GM19328 (cell line): ENCODE measurements at regions not wholly inside any gene's neighbourhood (a gene's known extent, or its start where the extent isn't known, plus 50 kb on each side); places are given as distances from the start of the nearest gene placed in this dataset.

Experiments used
- ATAC-seq: cut with Tn5 transposase; IDR thresholded peaks from one replicate; pipeline ENCODE4 v1.9.1; 2021; ENCODE audit warnings: mild to moderate bottlenecking, moderate library complexity; ENCODE audit not compliant: unreplicated experiment

GRCh38 chr2:147657086-147658000 is 187.5 kb upstream of the ACVR2A start:
- no peak for ATAC-seq

DNA sequence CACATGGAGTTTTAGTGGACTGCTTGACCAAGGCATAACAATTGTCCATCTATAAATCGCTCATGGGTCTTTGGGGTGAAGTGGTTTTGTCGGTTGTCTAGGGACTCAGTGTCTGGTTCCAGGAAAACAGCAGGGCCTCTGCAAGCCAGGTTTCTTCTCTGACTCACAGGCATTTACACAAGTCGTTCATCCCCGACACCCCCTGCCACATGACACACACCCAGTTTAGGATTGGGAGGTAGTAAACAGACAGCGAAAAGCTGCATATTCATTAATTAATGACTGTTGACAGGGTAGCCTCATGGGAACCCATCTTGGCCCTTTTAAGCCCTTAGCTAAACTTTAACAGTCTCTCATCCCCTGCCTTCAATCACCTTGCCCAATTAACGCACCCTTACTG is 194.8 kb upstream of the ACVR2A start:
- ATAC-seq, result no peak

- no peak for ATAC-seq
These were observed 195.5 kb upstream of the ACVR2A start for GRCh38 chr2:147649286-147649685.

DNA sequence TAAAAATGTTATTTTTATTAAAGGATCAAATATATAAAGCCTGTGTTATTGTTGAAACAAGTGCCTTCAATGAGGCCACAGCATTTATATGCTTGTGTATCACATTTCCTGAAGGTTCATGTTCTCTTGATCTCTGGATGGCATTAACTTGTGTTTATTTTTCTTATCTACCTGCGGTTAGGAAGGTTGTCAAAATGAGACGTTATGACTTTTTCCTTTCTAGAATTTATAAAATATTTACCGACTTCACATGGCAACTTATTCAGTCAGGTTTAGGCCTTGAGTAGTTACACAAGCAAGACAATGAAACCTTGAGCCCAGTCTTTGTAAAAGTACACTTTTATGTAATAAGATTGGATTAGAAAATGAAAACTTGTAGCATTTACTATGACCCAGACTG is 196.4 kb upstream of the ACVR2A start:
- no peak for ATAC-seq

DNA sequence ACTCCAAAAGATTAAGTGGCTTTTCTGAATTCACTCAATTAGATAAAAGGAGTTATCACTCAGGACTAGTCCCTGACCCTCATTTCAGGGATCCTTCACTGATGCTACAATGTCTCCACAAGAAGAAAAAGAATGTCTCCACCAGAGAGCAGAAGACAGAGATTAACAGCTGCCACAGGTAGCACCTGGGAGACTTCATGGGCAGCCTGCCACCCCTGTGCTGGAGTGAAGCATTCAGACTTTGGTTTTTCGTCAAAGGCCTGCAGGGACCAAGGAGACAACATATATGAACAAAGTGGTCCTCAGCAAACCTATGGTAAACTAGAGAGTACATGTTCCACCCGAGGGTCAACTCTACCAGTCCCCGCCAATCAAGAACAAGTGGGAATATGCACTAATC is 197.0 kb upstream of the ACVR2A start:
- ATAC-seq, result no peak

DNA sequence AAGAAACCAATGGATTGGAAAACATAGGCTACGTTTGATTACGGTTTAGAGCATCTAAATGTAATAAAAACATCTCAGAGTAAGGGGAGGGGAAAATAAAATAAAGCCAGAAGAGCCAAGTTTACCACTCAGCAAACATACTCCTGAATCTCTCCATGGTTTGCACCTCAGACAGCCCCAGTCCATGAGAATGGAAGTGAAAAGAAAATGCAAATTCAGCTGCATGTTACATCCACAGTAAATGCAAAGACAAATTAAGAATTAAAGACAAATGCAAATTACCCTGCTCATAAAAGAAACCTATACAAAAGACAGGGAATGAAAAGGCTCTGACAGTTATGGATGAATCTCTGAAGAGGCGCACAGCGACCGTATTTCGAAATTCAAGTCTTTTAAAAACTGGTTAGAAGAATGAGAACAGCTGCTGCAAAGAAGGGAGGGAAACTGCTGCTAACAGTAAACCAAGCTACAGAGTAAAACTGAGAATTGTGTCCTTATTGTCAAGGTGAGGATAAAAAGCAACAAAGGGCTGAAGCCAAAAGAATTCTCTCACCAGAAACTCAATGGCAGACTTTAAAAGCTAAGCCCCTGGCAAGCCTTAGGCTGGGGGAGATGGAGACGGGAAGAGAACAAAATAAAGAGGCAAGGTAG is 197.9 kb upstream of the ACVR2A start:
- no peak for ATAC-seq

GRCh38 chr2:147644491-147644890 is 200.3 kb upstream of the ACVR2A start:
- no peak for ATAC-seq

DNA sequence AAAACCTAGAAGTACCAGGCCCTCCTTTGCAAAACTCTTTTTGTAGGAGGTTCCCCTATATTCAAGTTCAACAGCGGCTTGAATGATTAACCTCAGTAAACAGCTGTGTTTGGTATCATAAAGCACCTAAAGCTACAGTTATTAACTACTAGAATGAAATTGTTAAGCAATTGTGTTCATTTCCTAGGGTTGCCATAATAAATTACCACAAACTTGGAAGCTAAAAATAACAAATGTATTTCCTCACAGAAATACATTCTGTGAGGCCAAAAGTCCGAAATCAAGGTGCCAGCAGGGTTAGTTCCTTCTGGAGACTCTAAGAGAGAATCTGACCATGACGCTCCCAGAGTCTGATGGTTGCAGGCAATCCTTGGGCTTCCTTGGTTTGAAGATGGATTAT is 202.1 kb upstream of the ACVR2A start:
- ATAC-seq, result no peak

DNA sequence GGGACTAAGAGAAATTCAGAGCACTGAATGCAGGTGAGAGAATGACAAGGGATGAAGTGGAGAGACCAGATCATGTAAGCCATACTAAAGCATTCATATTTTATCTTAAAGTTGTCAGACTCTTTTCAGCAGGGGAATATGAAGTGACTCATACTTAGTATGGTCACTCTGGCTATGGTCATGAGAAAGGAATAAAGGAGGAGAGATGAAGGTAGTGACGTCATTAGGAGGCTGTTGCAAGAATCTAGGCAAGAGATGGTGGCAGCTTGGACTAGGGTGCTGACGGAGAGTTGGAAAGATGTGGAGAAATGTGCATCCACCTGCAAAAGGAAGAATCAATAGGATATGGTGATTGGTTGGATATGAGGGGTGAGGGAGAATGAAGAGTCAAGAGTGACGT is 203.2 kb upstream of the ACVR2A start:
- no peak for ATAC-seq

DNA sequence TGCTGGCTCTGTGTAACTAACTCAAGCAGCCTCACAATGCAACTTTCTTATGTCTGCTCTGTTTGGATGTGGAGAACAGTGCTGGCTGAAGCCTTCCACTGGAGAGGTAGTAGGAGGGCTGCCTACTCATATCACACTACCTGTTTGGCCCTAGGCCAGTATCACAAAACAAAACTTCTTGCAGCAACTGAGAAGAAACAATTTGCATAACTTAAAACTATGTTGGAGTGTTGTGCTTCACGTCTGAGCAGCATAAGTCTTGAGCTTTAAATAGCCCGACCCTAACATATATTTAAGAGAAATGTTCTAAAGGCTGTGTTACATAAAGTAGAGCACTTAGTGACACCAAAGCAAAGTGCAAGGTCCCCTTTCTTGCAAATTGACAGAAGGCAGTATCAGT is 204.9 kb upstream of the ACVR2A start:
- peak; percentile 82 for ATAC-seq

DNA sequence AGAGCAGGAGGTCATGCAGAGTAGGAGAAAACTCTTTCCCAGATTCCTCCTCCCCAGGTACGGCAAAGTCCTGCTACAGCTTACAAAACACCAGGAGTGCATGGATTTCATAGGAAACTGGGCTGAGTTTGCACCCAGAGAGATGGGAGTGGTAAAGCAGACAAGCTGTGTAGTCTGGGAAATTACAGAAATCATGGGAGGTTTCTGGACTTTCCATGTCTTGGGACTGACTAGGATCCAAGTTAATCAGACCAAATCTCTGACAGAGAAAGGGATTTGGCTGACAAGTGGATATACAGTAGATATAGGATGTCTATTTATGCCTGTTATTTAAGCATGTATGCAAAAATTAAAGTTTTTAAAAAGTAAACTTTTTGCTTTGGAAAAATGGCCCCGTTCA is 205.4 kb upstream of the ACVR2A start:
- ATAC-seq, result no peak

DNA sequence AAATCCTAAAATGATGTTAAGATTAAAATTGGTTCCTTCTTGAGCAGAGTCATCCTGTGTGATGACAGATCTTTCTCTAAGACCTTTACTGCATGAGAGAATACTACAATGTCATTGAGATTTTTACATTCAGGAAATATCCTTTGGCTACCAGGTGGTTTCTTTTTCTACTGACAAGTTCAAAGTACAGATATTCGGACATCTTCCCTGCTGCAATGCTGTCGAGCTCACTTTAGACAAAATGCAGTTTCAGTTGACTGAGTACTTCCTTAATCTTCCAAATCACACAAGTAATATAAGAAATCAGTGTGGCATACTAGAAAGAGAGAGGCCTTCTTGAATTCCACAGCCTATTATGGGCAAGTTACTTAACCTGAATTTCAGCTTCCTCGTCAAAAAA is 207.9 kb upstream of the ACVR2A start:
- no peak for ATAC-seq

GRCh38 chr2:147636238-147636882 is 208.5 kb upstream of the ACVR2A start:
- ATAC-seq, result no peak

- ATAC-seq, result no peak
These were observed 210.0 kb upstream of the ACVR2A start for GRCh38 chr2:147634826-147635225.

DNA sequence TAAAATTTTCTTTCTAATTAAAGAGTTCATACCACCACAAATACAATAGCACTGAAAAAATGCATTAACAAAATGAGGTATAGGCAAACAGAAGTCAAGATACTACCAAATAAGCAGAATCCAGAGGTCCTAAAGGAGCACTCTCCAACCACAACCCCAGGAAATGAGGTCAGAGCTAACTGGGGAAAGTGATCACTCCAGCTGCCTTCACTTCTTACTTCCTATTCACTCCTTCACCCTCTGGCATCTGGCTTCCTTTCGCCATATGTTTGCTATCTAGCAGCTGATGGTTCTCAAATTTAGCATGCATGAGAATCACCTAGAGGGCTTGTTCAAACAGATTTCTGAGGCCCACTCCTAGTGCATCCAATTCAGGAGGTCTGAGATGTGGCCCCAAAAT is 212.6 kb upstream of the ACVR2A start:
- no peak for ATAC-seq

- no peak for ATAC-seq
These were observed 213.5 kb upstream of the ACVR2A start for GRCh38 chr2:147631294-147631693.

- ATAC-seq, result no peak
These were observed 214.2 kb upstream of the ACVR2A start for GRCh38 chr2:147630585-147630984.

GRCh38 chr2:147628971-147629421 is 215.8 kb upstream of the ACVR2A start:
- no peak for ATAC-seq

- ATAC-seq, result peak; percentile 94
These were observed 221.5 kb upstream of the ACVR2A start for GRCh38 chr2:147623328-147623727.

GRCh38 chr2:147621656-147622197 is 223.1 kb upstream of the ACVR2A start:
- ATAC-seq, result no peak

GRCh38 chr2:147619808-147620207 is 225.0 kb upstream of the ACVR2A start:
- no peak for ATAC-seq
